ENCODE measurements at regions not wholly inside any gene's neighbourhood (a gene's known extent, or its start where the extent isn't known, plus 50 kb on each side); places are given as distances from the start of the nearest gene placed in this dataset.

DNA sequence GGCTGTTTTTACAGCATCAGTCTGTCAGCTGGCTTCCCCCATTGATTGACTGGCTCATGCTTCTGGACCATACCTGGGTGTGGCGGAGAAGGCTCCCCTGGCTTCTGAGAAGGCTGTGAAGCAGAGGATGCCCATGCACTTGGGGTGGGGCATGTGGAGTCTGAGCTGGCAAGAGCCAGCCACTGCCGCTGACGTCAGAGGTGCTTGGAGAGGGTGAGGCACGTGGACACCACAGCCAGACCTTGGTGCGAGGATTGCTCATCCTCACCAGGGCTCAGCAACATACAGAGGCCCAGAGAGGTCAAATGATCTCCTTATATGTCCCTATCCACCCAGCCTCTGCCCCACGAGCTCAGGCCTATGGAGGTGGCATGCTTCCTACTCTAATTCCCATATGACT, 211.2 kb upstream of the PMEPA1 start:
- Mint-ChIP-seq H3K27ac (no peak overlapping the region), H3K4me1 (peaks cover 23 to 38% of the 10 kb centered on the region in 2 experiments), H3K36me3 (ENCODE audit: insufficient read depth in 1 of 3, low read depth in 3 of 3) (peaks cover 0 to 6% (median 5%) of the 10 kb centered on the region in 3 experiments; a peak in 3 of 7 replicates), H3K27me3 (ENCODE audit: low read depth) (peaks cover 7% of the 10 kb centered on the region), H3K4me3 (no peak overlapping the region), H3K9me3 (peaks cover 6 to 8% of the 10 kb centered on the region in 2 experiments; a peak in 4 of 5 replicates)
- H3K9me3 ChIP-seq (ENCODE audit: control insufficient read depth, low read depth, low read length) = no peaks in the 10 kb centered on the region
- H3K4me1 ChIP-seq (ENCODE audit: insufficient read depth, low read length) = no peaks in the 10 kb centered on the region
- no peak overlapping the region for H3K56ac ChIP-seq (ENCODE audit: insufficient read length, low read depth, low read length)
- H3T11ph ChIP-seq (ENCODE audit: low read length) = no peak overlapping the region
- no peaks in the 10 kb centered on the region for H3K27me3 ChIP-seq (ENCODE audit: insufficient read depth, low read length)
- H2BK15ac ChIP-seq (ENCODE audit: low read depth, low read length) = no peak overlapping the region
- no peak overlapping the region for H3K27ac ChIP-seq (ENCODE audit: insufficient read length, low read depth, low read length)
- DNase-seq = no peak
- H3K14ac ChIP-seq (ENCODE audit: insufficient read depth, low read length) = no peak overlapping the region
- no peak overlapping the region for H3K4ac ChIP-seq (ENCODE audit: low read depth, low read length)
- no peak overlapping the region for H4K5ac ChIP-seq (ENCODE audit: insufficient read length, low read depth, low read length)
- WGBS (ENCODE audit: extremely low coverage, insufficient read length, low lambda C conversion rate) = no CpG with 5 or more reads among the region's 6 CpGs
- H3K79me1 ChIP-seq (ENCODE audit: insufficient read depth, low read depth, low read length, poor library complexity, severe bottlenecking) = no peaks in the 10 kb centered on the region
- no peak overlapping the region for H2BK5ac ChIP-seq (ENCODE audit: insufficient read length, low read length)
- no peak overlapping the region for H3K23ac ChIP-seq (ENCODE audit: insufficient read length, low read depth, low read length)
- TF ChIP-seq, protein P1, sequence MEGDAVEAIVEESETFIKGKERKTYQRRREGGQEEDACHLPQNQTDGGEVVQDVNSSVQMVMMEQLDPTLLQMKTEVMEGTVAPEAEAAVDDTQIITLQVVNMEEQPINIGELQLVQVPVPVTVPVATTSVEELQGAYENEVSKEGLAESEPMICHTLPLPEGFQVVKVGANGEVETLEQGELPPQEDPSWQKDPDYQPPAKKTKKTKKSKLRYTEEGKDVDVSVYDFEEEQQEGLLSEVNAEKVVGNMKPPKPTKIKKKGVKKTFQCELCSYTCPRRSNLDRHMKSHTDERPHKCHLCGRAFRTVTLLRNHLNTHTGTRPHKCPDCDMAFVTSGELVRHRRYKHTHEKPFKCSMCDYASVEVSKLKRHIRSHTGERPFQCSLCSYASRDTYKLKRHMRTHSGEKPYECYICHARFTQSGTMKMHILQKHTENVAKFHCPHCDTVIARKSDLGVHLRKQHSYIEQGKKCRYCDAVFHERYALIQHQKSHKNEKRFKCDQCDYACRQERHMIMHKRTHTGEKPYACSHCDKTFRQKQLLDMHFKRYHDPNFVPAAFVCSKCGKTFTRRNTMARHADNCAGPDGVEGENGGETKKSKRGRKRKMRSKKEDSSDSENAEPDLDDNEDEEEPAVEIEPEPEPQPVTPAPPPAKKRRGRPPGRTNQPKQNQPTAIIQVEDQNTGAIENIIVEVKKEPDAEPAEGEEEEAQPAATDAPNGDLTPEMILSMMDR (conservative IDR thresholded peaks at IDR 0.05) = no peak
- H3K23me2 ChIP-seq (ENCODE audit: insufficient read length, low read depth, low read length, poor library complexity, severe bottlenecking) = no peaks in the 10 kb centered on the region
- no peak overlapping the region for H4K8ac ChIP-seq (replicated peaks; ENCODE audit: insufficient read length, low read depth, low read length)
- H2BK120ac ChIP-seq (ENCODE audit: low read depth, low read length, poor library complexity, severe bottlenecking) = no peak overlapping the region
- H2AK5ac ChIP-seq (ENCODE audit: insufficient read length, low read length) = no peak overlapping the region
- H3K4me2 ChIP-seq (ENCODE audit: insufficient read depth, insufficient read length, low read length) = no peak overlapping the region
- H2BK12ac ChIP-seq (ENCODE audit: insufficient read length, low read depth, low read length) = no peak overlapping the region
- no peak overlapping the region for H3K9ac ChIP-seq (ENCODE audit: extremely low read depth, insufficient read length, low read length)
- H4K20me1 ChIP-seq (ENCODE audit: control insufficient read depth, insufficient read depth, insufficient read length) = no peaks in the 10 kb centered on the region
- no peak overlapping the region for H3K18ac ChIP-seq (ENCODE audit: insufficient read length, low read depth, low read length)
- H4K91ac ChIP-seq (ENCODE audit: insufficient read length, low read depth, low read length) = no peak overlapping the region
- no peaks in the 10 kb centered on the region for H3K79me2 ChIP-seq (ENCODE audit: insufficient read depth, low read length)
- H2AFZ ChIP-seq (ENCODE audit: low read length) = no peak overlapping the region
- no peak overlapping the region for H2BK20ac ChIP-seq (ENCODE audit: low read depth, low read length, poor library complexity, severe bottlenecking)
